Suprapubic skin (tissue), 4 donors: ENCODE measurements at regions not wholly inside any gene's neighbourhood (a gene's known extent, or its start where the extent isn't known, plus 50 kb on each side); places are given as distances from the start of the nearest gene placed in this dataset.
"Not testable (repeated sequence)": the region's sequence is repeated elsewhere in the genome, so short reads cannot be mapped to it uniquely, and the experiment has no call there.

Experiments
- DNase-seq, 2 donors: peaks; one replicate each; pipeline ENCODE4 v3.0.0-alpha.2; 2019; ENCODE audit warnings: low spot score in 2 of 2
- H3K27ac ChIP-seq: fragments of 200-600 bp; sonication (generic); one replicate; pipeline ENCODE4 v1.5.1; 2019
- H3K27me3 ChIP-seq: fragments of 200-600 bp; sonication (generic); one replicate; pipeline ENCODE4 v1.5.1; 2019
- H3K36me3 ChIP-seq: fragments of 200-600 bp; sonication (generic); one replicate; pipeline ENCODE4 v1.5.1; 2019
- H3K4me1 ChIP-seq: fragments of 200-600 bp; sonication (generic); one replicate; pipeline ENCODE4 v1.5.1; 2019
- H3K4me3 ChIP-seq: fragments of 200-600 bp; sonication (generic); one replicate; pipeline ENCODE4 v1.5.1; 2019; ENCODE audit warnings: mild to moderate bottlenecking
- H3K9me3 ChIP-seq: fragments of 200-600 bp; sonication (generic); one replicate; pipeline ENCODE4 v1.5.1; 2019
- CTCF ChIP-seq, 2 donors: fragments of 200-600 bp in 1 of 2; fragments of 450-650 bp in 1 of 2; sonication (generic) in 1 of 2; IDR thresholded peaks; one replicate each; pipeline ENCODE4 v1.5.1; 2016 to 2019; ENCODE audit warnings: antibody characterized with exemption in 2 of 2, mild to moderate bottlenecking in 1 of 2, moderate library complexity in 1 of 2
- EP300 ChIP-seq: sonication (generic); formaldehyde crosslinking; IDR thresholded peaks from one replicate; pipeline ENCODE4 v1.6.1; 2017; ENCODE audit warnings: antibody characterized with exemption
- POLR2A ChIP-seq, 2 donors: fragments of 450-650 bp; IDR thresholded peaks; one replicate each; pipeline ENCODE4 v1.6.1; 2017; ENCODE audit warnings: antibody characterized with exemption in 2 of 2, mild to moderate bottlenecking in 2 of 2, moderate library complexity in 2 of 2
- POLR2AphosphoS5 ChIP-seq, 3 donors: sonication (generic); formaldehyde crosslinking; IDR thresholded peaks; one replicate each; pipeline ENCODE4 v1.6.1; 2017; ENCODE audit warnings: antibody characterized with exemption in 3 of 3
- WGBS: methylation state at CpG from one replicate; pipeline ENCODE4 v1.1.5; 2018; 5-methylcytosine and 5-hydroxymethylcytosine counted together

- peak in 1 of 2 donors; percentile 58 for DNase-seq
- Histone ChIP-seq H3K4me3 (no peak overlapping the region), H3K4me1 (no peaks in the 10 kb centered on the region), H3K27me3 (peaks cover 89% of the 10 kb centered on the region), H3K9me3 (no peaks in the 10 kb centered on the region), H3K27ac (no peak overlapping the region), H3K36me3 (no peaks in the 10 kb centered on the region)
- 84% methylated on average over 7 of the region's 7 CpGs for WGBS
- no peak for TF ChIP-seq CTCF (IDR thresholded peaks at IDR 0.05)
- TF ChIP-seq EP300, result no peak
- TF ChIP-seq POLR2AphosphoS5 (IDR thresholded peaks at IDR 0.05), result no peak
- no peak for TF ChIP-seq POLR2A (IDR thresholded peaks at IDR 0.05)
Measured at GRCh38 chr22:49454726-49455125, 372.9 kb downstream of the BRD1 start.

GRCh38 chr22:49453771-49454170 lies 373.9 kb downstream of the BRD1 start:
- DNase-seq, result peak in 1 of 2 donors; percentile 54
- TF ChIP-seq CTCF (IDR thresholded peaks at IDR 0.05) (no peak), POLR2A (IDR thresholded peaks at IDR 0.05) (no peak), EP300 (no peak)
- no peaks in the 10 kb centered on the region for H3K4me1 ChIP-seq
- WGBS, result 72% methylated on average over 14 of the region's 15 CpGs
- H3K4me3 ChIP-seq, result no peak overlapping the region
- peaks cover 89% of the 10 kb centered on the region for H3K27me3 ChIP-seq
- H3K9me3 ChIP-seq, result no peaks in the 10 kb centered on the region
- no peak overlapping the region for H3K27ac ChIP-seq
- no peaks in the 10 kb centered on the region for H3K36me3 ChIP-seq

GRCh38 chr22:49453019-49453418 lies 374.7 kb downstream of the BRD1 start:
- not testable (repeated sequence) for H3K9me3 ChIP-seq, H3K4me3 ChIP-seq, H3K36me3 ChIP-seq, H3K4me1 ChIP-seq, H3K27ac ChIP-seq
- WGBS, result 83% methylated on average over 1 of the region's 1 CpG
- DNase-seq, result peak in 1 of 2 donors; percentile 6
- H3K27me3 ChIP-seq, result peaks cover 90% of the 10 kb centered on the region

- no peak for TF ChIP-seq POLR2AphosphoS5 (IDR thresholded peaks at IDR 0.05)
- TF ChIP-seq EP300, result no peak
- H3K27ac ChIP-seq, result no peak overlapping the region
- no peaks in the 10 kb centered on the region for H3K9me3 ChIP-seq
- DNase-seq, result peak in 1 of 2 donors; percentile 13
- H3K36me3 ChIP-seq, result no peaks in the 10 kb centered on the region
- no peaks in the 10 kb centered on the region for H3K4me1 ChIP-seq
- WGBS, result 95% methylated on average over 2 of the region's 2 CpGs
- H3K4me3 ChIP-seq, result no peak overlapping the region
- H3K27me3 ChIP-seq, result peaks cover 90% of the 10 kb centered on the region
Measured at GRCh38 chr22:49452362-49452946, 375.2 kb downstream of the BRD1 start.

GRCh38 chr22:49451070-49451840 lies 376.4 kb downstream of the BRD1 start:
- TF ChIP-seq POLR2A (IDR thresholded peaks at IDR 0.05) (no peak), CTCF (IDR thresholded peaks at IDR 0.05) (no peak), POLR2AphosphoS5 (IDR thresholded peaks at IDR 0.05) (no peak), EP300 (no peak)
- H3K27me3 ChIP-seq, result peaks cover 86% of the 10 kb centered on the region
- no peak overlapping the region for H3K27ac ChIP-seq
- no peaks in the 10 kb centered on the region for H3K9me3 ChIP-seq
- no peak overlapping the region for H3K4me3 ChIP-seq
- H3K36me3 ChIP-seq, result no peaks in the 10 kb centered on the region
- DNase-seq, result peak in 1 of 2 donors; percentile 73
- no peaks in the 10 kb centered on the region for H3K4me1 ChIP-seq
- 61% methylated on average over 17 of the region's 17 CpGs for WGBS

- H3K4me3 ChIP-seq, result no peak overlapping the region
- peaks cover 78% of the 10 kb centered on the region for H3K27me3 ChIP-seq
- TF ChIP-seq POLR2A (IDR thresholded peaks at IDR 0.05) (no peak), CTCF (IDR thresholded peaks at IDR 0.05) (no peak), EP300 (no peak), POLR2AphosphoS5 (IDR thresholded peaks at IDR 0.05) (no peak)
- DNase-seq, result peak in 1 of 2 donors; percentile 23
- H3K4me1 ChIP-seq, result no peaks in the 10 kb centered on the region
- 11% methylated on average over 9 of the region's 9 CpGs for WGBS
- no peaks in the 10 kb centered on the region for H3K36me3 ChIP-seq
- H3K9me3 ChIP-seq, result no peaks in the 10 kb centered on the region
- H3K27ac ChIP-seq, result no peak overlapping the region
Measured at GRCh38 chr22:49450498-49450897, 377.2 kb downstream of the BRD1 start.
